Spinal cord (tissue), 9 donors: ENCODE measurements at regions not wholly inside any gene's neighbourhood (a gene's known extent, or its start where the extent isn't known, plus 50 kb on each side); places are given as distances from the start of the nearest gene placed in this dataset.

Experiments
- DNase-seq, 6 donors: peaks; one replicate each; pipeline versions ENCODE4 v3.0.0 to v3.0.0-alpha.2; 2013 to 2015; ENCODE audit warnings: low spot score in 6 of 6, low read depth in 4 of 6
- H3K27ac ChIP-seq: one replicate; pipeline ENCODE4 v1.5.1; 2013; ENCODE audit warnings: low read depth, low read length, control low read depth
- H3K27me3 ChIP-seq: one replicate; pipeline ENCODE4 v1.6.1; 2013; ENCODE audit warnings: low read length; ENCODE audit not compliant: control insufficient read depth, insufficient read depth
- H3K36me3 ChIP-seq: one replicate; pipeline ENCODE4 v1.6.1; 2013; ENCODE audit warnings: low read length; ENCODE audit not compliant: control insufficient read depth, insufficient read depth
- H3K4me1 ChIP-seq: one replicate; pipeline ENCODE4 v1.6.1; 2013; ENCODE audit warnings: low read length; ENCODE audit not compliant: control insufficient read depth, insufficient read depth
- H3K4me3 ChIP-seq: one replicate; pipeline ENCODE4 v1.5.1; 2013; ENCODE audit warnings: low read depth, low read length, control low read depth
- H3K9me3 ChIP-seq: one replicate; pipeline ENCODE4 v1.6.1; 2013; ENCODE audit warnings: low read length; ENCODE audit not compliant: control insufficient read depth, insufficient read depth
- WGBS: methylation state at CpG from one replicate; pipeline ENCODE4 v1.1.5; 2013; ENCODE audit warnings: missing lambda C conversion rate; ENCODE audit not compliant: insufficient coverage; 5-methylcytosine and 5-hydroxymethylcytosine counted together
- donor health status: healthy.

GRCh38 chr12:43294916-43295315 is 257.1 kb downstream of the ADAMTS20 start:
- no peaks in the 10 kb centered on the region for H3K4me1 ChIP-seq
- no peak overlapping the region for H3K4me3 ChIP-seq
- no peak overlapping the region for H3K27ac ChIP-seq
- no peak for DNase-seq
- no peaks in the 10 kb centered on the region for H3K9me3 ChIP-seq
- H3K36me3 ChIP-seq: no peaks in the 10 kb centered on the region
- 63% methylated on average over 1 of the region's 2 CpGs for WGBS
- no peaks in the 10 kb centered on the region for H3K27me3 ChIP-seq

- Histone ChIP-seq H3K36me3 (no peaks in the 10 kb centered on the region), H3K27me3 (no peaks in the 10 kb centered on the region), H3K4me3 (no peak overlapping the region), H3K4me1 (no peaks in the 10 kb centered on the region), H3K27ac (no peak overlapping the region), H3K9me3 (no peaks in the 10 kb centered on the region)
- peak in 1 of 6 donors; percentile 42 for DNase-seq
- no CpG with 5 or more reads among the region's 4 CpGs for WGBS
Measured at GRCh38 chr12:43294147-43294546, 257.9 kb downstream of the ADAMTS20 start.

GRCh38 chr12:43293396-43293795 is 258.6 kb downstream of the ADAMTS20 start:
- H3K4me3 ChIP-seq: no peak overlapping the region
- no peaks in the 10 kb centered on the region for H3K36me3 ChIP-seq
- H3K27me3 ChIP-seq: no peaks in the 10 kb centered on the region
- H3K27ac ChIP-seq: no peak overlapping the region
- no peaks in the 10 kb centered on the region for H3K4me1 ChIP-seq
- no CpG with 5 or more reads among the region's 3 CpGs for WGBS
- H3K9me3 ChIP-seq: no peaks in the 10 kb centered on the region
- DNase-seq: no peak

- Histone ChIP-seq H3K27ac (no peak overlapping the region), H3K36me3 (no peaks in the 10 kb centered on the region), H3K27me3 (no peaks in the 10 kb centered on the region), H3K9me3 (no peaks in the 10 kb centered on the region), H3K4me1 (no peaks in the 10 kb centered on the region), H3K4me3 (no peak overlapping the region)
- DNase-seq: no peak
- WGBS: 85% methylated on average over 1 of the region's 2 CpGs
Measured at GRCh38 chr12:43292699-43293098, 259.3 kb downstream of the ADAMTS20 start.

GRCh38 chr12:43291516-43291915 is 260.5 kb downstream of the ADAMTS20 start:
- Histone ChIP-seq H3K9me3 (no peaks in the 10 kb centered on the region), H3K4me3 (no peak overlapping the region), H3K27ac (no peak overlapping the region), H3K27me3 (no peaks in the 10 kb centered on the region), H3K36me3 (no peaks in the 10 kb centered on the region), H3K4me1 (no peaks in the 10 kb centered on the region)
- no CpG with 5 or more reads among the region's 3 CpGs for WGBS
- no peak for DNase-seq

GRCh38 chr12:43290836-43291235 is 261.2 kb downstream of the ADAMTS20 start:
- Histone ChIP-seq H3K27me3 (no peaks in the 10 kb centered on the region), H3K36me3 (no peaks in the 10 kb centered on the region), H3K27ac (no peak overlapping the region), H3K4me3 (no peak overlapping the region), H3K4me1 (no peaks in the 10 kb centered on the region), H3K9me3 (no peaks in the 10 kb centered on the region)
- no CpG with 5 or more reads among the region's 2 CpGs for WGBS
- no peak for DNase-seq

GRCh38 chr12:43289426-43289801 is 262.6 kb downstream of the ADAMTS20 start:
- Histone ChIP-seq H3K27ac (no peak overlapping the region), H3K36me3 (no peaks in the 10 kb centered on the region), H3K9me3 (no peaks in the 10 kb centered on the region), H3K4me3 (no peak overlapping the region), H3K27me3 (no peaks in the 10 kb centered on the region), H3K4me1 (no peaks in the 10 kb centered on the region)
- peak in 2 of 6 donors; percentile 28 to 32 for DNase-seq
- WGBS: 45% methylated on average over 3 of the region's 5 CpGs

GRCh38 chr12:43288671-43289425 is 263.2 kb downstream of the ADAMTS20 start:
- peak in 2 of 6 donors; percentile 8 to 64 for DNase-seq
- Histone ChIP-seq H3K4me1 (no peaks in the 10 kb centered on the region), H3K27ac (peak overlapping the region; percentile 33), H3K9me3 (no peaks in the 10 kb centered on the region), H3K27me3 (no peaks in the 10 kb centered on the region), H3K4me3 (no peak overlapping the region), H3K36me3 (no peaks in the 10 kb centered on the region)
- 41% methylated on average over 9 of the region's 15 CpGs for WGBS

- Histone ChIP-seq H3K36me3 (no peaks in the 10 kb centered on the region), H3K9me3 (no peaks in the 10 kb centered on the region), H3K27me3 (no peaks in the 10 kb centered on the region), H3K4me3 (no peak overlapping the region), H3K4me1 (no peaks in the 10 kb centered on the region), H3K27ac (peak overlapping the region; percentile 27)
- WGBS: 47% methylated on average over 3 of the region's 12 CpGs
- DNase-seq: peak in 1 of 6 donors; percentile 42
Measured at GRCh38 chr12:43287706-43288383, 264.2 kb downstream of the ADAMTS20 start.

- Histone ChIP-seq H3K9me3 (no peaks in the 10 kb centered on the region), H3K27me3 (no peaks in the 10 kb centered on the region), H3K4me3 (no peak overlapping the region), H3K36me3 (no peaks in the 10 kb centered on the region), H3K27ac (peak overlapping the region; percentile 27), H3K4me1 (no peaks in the 10 kb centered on the region)
- no CpG with 5 or more reads among the region's 2 CpGs for WGBS
- DNase-seq: peak in 2 of 6 donors; percentile 28 to 69
Measured at GRCh38 chr12:43286986-43287385, 265.0 kb downstream of the ADAMTS20 start.
